ENCODE measurements at regions not wholly inside any gene's neighbourhood (a gene's known extent, or its start where the extent isn't known, plus 50 kb on each side); places are given as distances from the start of the nearest gene placed in this dataset.

DNA sequence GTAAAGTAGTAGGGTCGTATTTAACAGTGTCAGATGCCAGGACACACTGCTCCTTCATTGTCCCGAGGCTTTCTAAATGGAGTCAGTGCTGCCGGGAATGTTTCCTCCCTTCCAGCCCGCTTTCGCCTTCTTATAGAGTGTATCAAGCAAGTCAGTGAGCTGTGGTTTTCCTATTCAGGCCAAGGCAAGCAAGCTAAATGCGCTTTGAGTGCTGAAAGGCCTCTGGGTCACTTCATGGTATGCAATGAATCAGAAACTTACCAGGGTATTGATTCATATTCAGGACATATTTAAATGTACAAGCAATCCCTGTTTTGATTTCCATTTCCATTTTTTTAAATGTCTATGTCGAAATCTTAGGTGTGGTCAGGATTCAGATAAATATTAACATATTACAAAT lies 327.9 kb upstream of the SOX9 start:
- TF ChIP-seq, protein P1, sequence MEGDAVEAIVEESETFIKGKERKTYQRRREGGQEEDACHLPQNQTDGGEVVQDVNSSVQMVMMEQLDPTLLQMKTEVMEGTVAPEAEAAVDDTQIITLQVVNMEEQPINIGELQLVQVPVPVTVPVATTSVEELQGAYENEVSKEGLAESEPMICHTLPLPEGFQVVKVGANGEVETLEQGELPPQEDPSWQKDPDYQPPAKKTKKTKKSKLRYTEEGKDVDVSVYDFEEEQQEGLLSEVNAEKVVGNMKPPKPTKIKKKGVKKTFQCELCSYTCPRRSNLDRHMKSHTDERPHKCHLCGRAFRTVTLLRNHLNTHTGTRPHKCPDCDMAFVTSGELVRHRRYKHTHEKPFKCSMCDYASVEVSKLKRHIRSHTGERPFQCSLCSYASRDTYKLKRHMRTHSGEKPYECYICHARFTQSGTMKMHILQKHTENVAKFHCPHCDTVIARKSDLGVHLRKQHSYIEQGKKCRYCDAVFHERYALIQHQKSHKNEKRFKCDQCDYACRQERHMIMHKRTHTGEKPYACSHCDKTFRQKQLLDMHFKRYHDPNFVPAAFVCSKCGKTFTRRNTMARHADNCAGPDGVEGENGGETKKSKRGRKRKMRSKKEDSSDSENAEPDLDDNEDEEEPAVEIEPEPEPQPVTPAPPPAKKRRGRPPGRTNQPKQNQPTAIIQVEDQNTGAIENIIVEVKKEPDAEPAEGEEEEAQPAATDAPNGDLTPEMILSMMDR (conservative IDR thresholded peaks at IDR 0.05), result no peak
- TF ChIP-seq ZFX (IDR thresholded peaks at IDR 0.05), result no peak
